CD4-positive, alpha-beta T cell (primary cell): ENCODE measurements at regions not wholly inside any gene's neighbourhood (a gene's known extent, or its start where the extent isn't known, plus 50 kb on each side); places are given as distances from the start of the nearest gene placed in this dataset.

Experiments used
- ATAC-seq: fragments of 200-7000 bp; cut with Tn5 transposase; one replicate; pipeline ENCODE4 v1.10.0; 2022; ENCODE audit warnings: mild to moderate bottlenecking; ENCODE audit not compliant: poor library complexity
- CTCF ChIA-PET: fragments of 350-600 bp; sonication (Branson Sonifier 250); formaldehyde crosslinking; loops from one replicate; lab custom pipeline; 2021; ENCODE audit warnings: antibody characterized with exemption, inconsistent platforms; lab: Charles Lee
- POLR2A ChIA-PET: fragments of 350-600 bp; sonication (Branson Sonifier 250); formaldehyde crosslinking; loops from one replicate; lab custom pipeline; 2021; ENCODE audit warnings: antibody characterized with exemption, inconsistent platforms; lab: Charles Lee
- DNase-seq, 14 experiments: peaks; one replicate each; pipeline ENCODE4 v3.0.0-alpha.2; 2013 to 2020; ENCODE audit warnings: mixed read lengths in 2 of 14
- H3K27ac ChIP-seq, 2 donors: one replicate each; pipeline versions ENCODE4 v1.5.1 to v1.7.0; 2013; ENCODE audit warnings: low read length in 2 of 2, low read depth in 1 of 2, mild to moderate bottlenecking in 1 of 2
- H3K27me3 ChIP-seq, 2 experiments: 1 replicate in 1 of 2; 2 replicates in 1 of 2; pipeline versions ENCODE4 v1.6.1 to v1.7.0; 2013; ENCODE audit warnings: low read length in 2 of 2, control low read depth in 1 of 2, mild to moderate bottlenecking in 1 of 2, moderate library complexity in 1 of 2; ENCODE audit not compliant: insufficient read depth in 2 of 2, control insufficient read depth in 1 of 2
- H3K36me3 ChIP-seq: one replicate; pipeline ENCODE4 v1.6.1; 2013; ENCODE audit warnings: low read length, control low read depth; ENCODE audit not compliant: insufficient read depth
- H3K4me1 ChIP-seq: one replicate; pipeline ENCODE4 v1.6.1; 2013; ENCODE audit warnings: low read length, control low read depth; ENCODE audit not compliant: insufficient read depth
- H3K4me3 ChIP-seq: one replicate; pipeline ENCODE4 v1.5.1; 2013; ENCODE audit warnings: mild to moderate bottlenecking, low read length, moderate library complexity
- H3K9me3 ChIP-seq, 2 experiments: 1 replicate in 1 of 2; 2 replicates in 1 of 2; pipeline versions ENCODE4 v1.6.1 to v1.7.0; 2013; ENCODE audit warnings: low read length in 2 of 2, mild to moderate bottlenecking in 2 of 2, control low read depth in 1 of 2, moderate library complexity in 1 of 2; ENCODE audit not compliant: control insufficient read depth in 1 of 2, insufficient read depth in 1 of 2
- H3K27ac Mint-ChIP-seq: one replicate; pipeline ENCODE4 v1.8.0; 2020; ENCODE audit warnings: mixed read lengths
- H3K27me3 Mint-ChIP-seq: one replicate; pipeline ENCODE4 v1.8.0; 2021; ENCODE audit warnings: mixed read lengths
- H3K36me3 Mint-ChIP-seq: one replicate; pipeline ENCODE4 v1.8.0; 2021; ENCODE audit warnings: low read depth, mixed read lengths
- H3K4me1 Mint-ChIP-seq: one replicate; pipeline ENCODE4 v1.8.0; 2021; ENCODE audit warnings: low read depth, mixed read lengths
- H3K4me3 Mint-ChIP-seq: one replicate; pipeline ENCODE4 v1.8.0; 2020; ENCODE audit warnings: mild to moderate bottlenecking, mixed read lengths
- H3K9me3 Mint-ChIP-seq: one replicate; pipeline ENCODE4 v1.8.0; 2020; ENCODE audit warnings: mixed read lengths
- CTCF ChIP-seq: fragments of 200-600 bp; IDR thresholded peaks from one replicate; pipeline ENCODE4 v1.8.0; 2022; ENCODE audit warnings: antibody characterized with exemption, mild to moderate bottlenecking
- intact Hi-C, 2 experiments: fragments of 100-400 bp; cut with DNase I in 1 of 2; cut with micrococcal nuclease in 1 of 2; formaldehyde crosslinking; loops; one replicate each; pipeline versions ENCODE4 v1.15.1 to v1.9.0; 2023 to 2025; cut with DNase I, micrococcal nuclease

GRCh38 chr5:72606525-72606924, 99.3 kb upstream of the ZNF366 start:
- H3K4me3 Mint-ChIP-seq, result no peak overlapping the region
- H3K9me3 Mint-ChIP-seq, result no peaks in the 10 kb centered on the region
- intact Hi-C loops, result no loop called here
- no peak overlapping the region for H3K4me3 ChIP-seq
- H3K9me3 ChIP-seq, result no peaks in the 10 kb centered on the region
- H3K27ac Mint-ChIP-seq, result no peak overlapping the region
- no peak for ATAC-seq
- no peaks in the 10 kb centered on the region for H3K4me1 ChIP-seq
- no peaks in the 10 kb centered on the region for H3K36me3 ChIP-seq
- no peaks in the 10 kb centered on the region for H3K27me3 ChIP-seq
- ChIA-PET CTCF (interaction anchor here (0.6 kb wide), 1 partner anchor 13 kb away, joined by 3 read pairs; no protein-coding TSS in a partner anchor), POLR2A (no interaction called here)
- no peak for DNase-seq
- no peaks in the 10 kb centered on the region for H3K27me3 Mint-ChIP-seq
- no peaks in the 10 kb centered on the region for H3K4me1 Mint-ChIP-seq
- H3K27ac ChIP-seq, result no peak overlapping the region
- no peaks in the 10 kb centered on the region for H3K36me3 Mint-ChIP-seq
- no peak for TF ChIP-seq CTCF

- DNase-seq, result no peak
- no peaks in the 10 kb centered on the region for H3K9me3 Mint-ChIP-seq
Observed at GRCh38 chr5:72605632-72606031, 98.4 kb upstream of the ZNF366 start.

GRCh38 chr5:72604798-72605154, 97.6 kb upstream of the ZNF366 start:
- H3K27ac ChIP-seq, result no peak overlapping the region
- ATAC-seq (no peak), DNase-seq (no peak)
- intact Hi-C loops, result no loop called here
- H3K4me3 Mint-ChIP-seq, result no peak overlapping the region
- H3K9me3 ChIP-seq, result no peaks in the 10 kb centered on the region
- H3K9me3 Mint-ChIP-seq, result no peaks in the 10 kb centered on the region
- no peaks in the 10 kb centered on the region for H3K36me3 ChIP-seq
- H3K27me3 ChIP-seq, result no peaks in the 10 kb centered on the region
- no peaks in the 10 kb centered on the region for H3K4me1 Mint-ChIP-seq
- no peaks in the 10 kb centered on the region for H3K4me1 ChIP-seq
- no peak overlapping the region for H3K27ac Mint-ChIP-seq
- no peaks in the 10 kb centered on the region for H3K36me3 Mint-ChIP-seq
- CTCF ChIA-PET, result no interaction called here
- no peaks in the 10 kb centered on the region for H3K27me3 Mint-ChIP-seq
- no peak for TF ChIP-seq CTCF
- H3K4me3 ChIP-seq, result no peak overlapping the region
- POLR2A ChIA-PET, result no interaction called here

More at GRCh38 chr5:72605632-72606031, 98.4 kb upstream of the ZNF366 start:
- no peak for ATAC-seq
- intact Hi-C loops, result no loop called here
- no peaks in the 10 kb centered on the region for H3K4me1 ChIP-seq
- H3K27me3 ChIP-seq, result no peaks in the 10 kb centered on the region
- ChIA-PET CTCF (no interaction called here), POLR2A (no interaction called here)
- H3K36me3 ChIP-seq, result no peaks in the 10 kb centered on the region
- TF ChIP-seq CTCF, result no peak
- H3K4me3 ChIP-seq, result no peak overlapping the region
- no peaks in the 10 kb centered on the region for H3K27me3 Mint-ChIP-seq
- no peak overlapping the region for H3K27ac ChIP-seq
- no peaks in the 10 kb centered on the region for H3K36me3 Mint-ChIP-seq
- H3K4me3 Mint-ChIP-seq, result no peak overlapping the region
- H3K27ac Mint-ChIP-seq, result no peak overlapping the region
- no peaks in the 10 kb centered on the region for H3K9me3 ChIP-seq
- H3K4me1 Mint-ChIP-seq, result no peaks in the 10 kb centered on the region
